GM18907 (cell line): ENCODE measurements at regions not wholly inside any gene's neighbourhood (a gene's known extent, or its start where the extent isn't known, plus 50 kb on each side); places are given as distances from the start of the nearest gene placed in this dataset.

ENCODE experiments used
- ATAC-seq: cut with Tn5 transposase; IDR thresholded peaks from one replicate; pipeline ENCODE4 v1.9.1; 2021; ENCODE audit warnings: mild to moderate bottlenecking, moderate library complexity; ENCODE audit not compliant: unreplicated experiment

- no peak for ATAC-seq
These were observed 56.7 kb upstream of the SEMA3A start for GRCh38 chr7:84251277-84251781.

GRCh38 chr7:84250452-84250851 lies 55.9 kb upstream of the SEMA3A start:
- ATAC-seq: no peak

- ATAC-seq: no peak
These were observed 55.1 kb upstream of the SEMA3A start for GRCh38 chr7:84249656-84250055.

GRCh38 chr7:84248843-84249242 lies 54.3 kb upstream of the SEMA3A start:
- ATAC-seq: peak; percentile 38

- peak; percentile 81 for ATAC-seq
These were observed 53.7 kb upstream of the SEMA3A start for GRCh38 chr7:84248267-84248666.

- no peak for ATAC-seq
These were observed 53.0 kb upstream of the SEMA3A start for GRCh38 chr7:84247591-84247990.

GRCh38 chr7:84245835-84246234 lies 51.2 kb upstream of the SEMA3A start:
- ATAC-seq: no peak
